GM18507 (cell line): ENCODE measurements at regions not wholly inside any gene's neighbourhood (a gene's known extent, or its start where the extent isn't known, plus 50 kb on each side); places are given as distances from the start of the nearest gene placed in this dataset.

Experiments used
- DNase-seq: peaks from one replicate; pipeline ENCODE4 v3.0.0; 2011; ENCODE audit warnings: low read depth; ENCODE audit not compliant: insufficient read length; ENCODE audit errors: extremely low spot score
- FAIRE-seq: peaks from 2 replicates; lab custom pipeline; 2011; peaks lifted over from hg19 to GRCh38; lab: Jason Lieb, UNC

DNA sequence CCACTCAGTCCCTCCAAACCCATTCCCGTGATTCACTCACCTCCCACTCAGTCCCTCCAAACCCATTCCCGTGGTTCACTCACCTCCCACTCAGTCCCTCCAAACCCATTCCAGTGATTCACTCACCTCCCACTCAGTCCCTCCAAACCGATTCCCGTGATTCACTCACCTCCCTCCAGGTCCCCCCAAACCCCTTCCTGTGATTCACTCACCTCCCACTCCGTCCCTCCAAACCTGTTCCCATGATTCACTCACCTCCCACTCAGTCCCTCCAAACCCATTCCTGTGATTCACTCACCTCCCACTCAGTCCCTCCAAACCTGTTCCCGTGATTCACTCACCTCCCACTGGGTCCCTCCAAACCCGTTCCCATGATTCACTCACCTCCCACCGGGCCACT lies 639.6 kb downstream of the BRD1 start:
- no peak for DNase-seq
- no peak for FAIRE-seq

DNA sequence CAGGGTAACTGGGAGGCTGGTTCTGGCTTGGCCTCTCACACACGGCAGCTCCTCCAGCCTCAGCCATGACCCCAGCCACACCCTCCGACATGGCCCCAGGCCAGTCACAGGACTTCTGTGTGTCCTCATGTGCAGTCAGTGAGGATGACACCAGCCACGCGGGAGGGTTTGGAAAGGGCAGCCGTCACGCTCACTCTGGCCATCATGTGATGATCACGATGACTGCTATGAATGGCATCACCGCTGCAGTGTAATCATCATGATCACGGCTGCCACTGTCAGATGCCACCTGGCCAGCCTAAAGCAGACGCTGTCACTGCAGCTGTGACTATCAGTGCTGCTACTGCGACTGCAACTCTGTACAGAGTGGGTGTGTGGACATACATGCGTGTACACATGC lies 640.9 kb downstream of the BRD1 start:
- FAIRE-seq = no peak
- DNase-seq = no peak

DNA sequence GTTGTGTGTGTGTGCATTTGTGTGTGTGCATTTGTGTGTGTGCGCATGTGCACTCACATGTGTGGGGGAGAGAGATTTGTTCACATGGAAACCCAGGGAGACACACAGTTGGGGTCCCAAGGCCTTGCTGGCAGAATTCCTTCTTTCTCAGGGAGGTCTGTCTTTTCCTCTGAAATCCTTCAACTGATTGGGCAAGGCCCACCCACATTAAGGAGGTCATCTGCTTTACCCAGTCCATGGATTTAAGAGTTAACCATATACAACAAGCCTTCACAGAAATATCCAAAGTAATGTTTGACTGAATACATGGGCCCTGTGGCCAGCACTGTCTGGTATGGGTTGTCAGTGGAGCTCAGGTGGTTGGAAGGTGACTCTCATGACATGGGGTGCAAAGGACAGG lies 641.4 kb downstream of the BRD1 start:
- DNase-seq = no peak
- FAIRE-seq = no peak

DNA sequence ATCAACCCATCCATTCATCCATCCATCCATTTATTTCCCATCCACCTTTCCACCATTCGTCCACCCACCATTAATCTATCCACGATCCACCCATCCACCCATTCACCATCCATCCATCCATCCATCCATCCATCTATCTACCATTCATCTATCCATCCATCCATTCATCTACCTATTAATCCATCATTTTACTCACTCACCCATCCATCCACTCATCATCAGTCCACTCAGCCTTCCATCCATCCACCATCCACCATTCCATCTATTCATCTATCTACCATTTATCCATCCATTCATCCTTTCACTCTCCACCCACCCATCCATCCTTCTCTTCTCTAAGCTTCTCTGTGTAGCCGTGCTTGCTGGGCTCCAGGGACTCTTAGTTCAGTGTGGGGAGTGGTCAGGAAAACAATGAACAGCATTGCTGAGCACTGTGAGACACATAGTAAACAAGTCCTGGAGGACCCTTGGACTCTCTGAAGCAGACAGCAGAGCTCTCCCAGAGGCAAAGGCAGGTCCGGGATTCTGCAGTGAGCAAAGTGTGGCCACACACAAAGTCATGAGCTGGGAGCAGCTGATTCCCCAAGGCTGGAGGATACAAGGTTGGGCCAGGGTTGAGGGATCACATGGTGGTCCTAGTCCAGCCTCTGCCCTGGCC lies 642.2 kb downstream of the BRD1 start:
- DNase-seq (no peak), FAIRE-seq (no peak)

DNA sequence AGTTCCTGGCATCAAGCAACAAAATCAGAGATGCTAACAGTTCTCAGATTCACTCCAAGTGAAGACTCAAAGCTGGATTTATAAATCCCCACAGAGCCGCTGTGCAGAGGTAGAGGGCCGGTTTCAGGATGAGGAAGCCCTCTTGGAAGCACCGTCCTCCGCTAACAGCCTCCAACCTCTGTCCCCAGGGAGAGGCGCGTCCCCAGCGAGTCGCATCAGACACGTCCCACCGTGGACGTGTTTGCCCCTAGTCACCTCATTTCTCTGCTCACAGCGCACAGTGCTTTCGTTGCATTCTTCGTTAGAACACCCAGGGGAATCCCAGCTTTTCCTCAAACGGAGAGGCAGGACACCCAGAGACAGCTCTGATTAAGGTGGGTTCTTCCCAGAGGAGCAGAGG lies 642.9 kb downstream of the BRD1 start:
- no peak for FAIRE-seq
- no peak for DNase-seq

DNA sequence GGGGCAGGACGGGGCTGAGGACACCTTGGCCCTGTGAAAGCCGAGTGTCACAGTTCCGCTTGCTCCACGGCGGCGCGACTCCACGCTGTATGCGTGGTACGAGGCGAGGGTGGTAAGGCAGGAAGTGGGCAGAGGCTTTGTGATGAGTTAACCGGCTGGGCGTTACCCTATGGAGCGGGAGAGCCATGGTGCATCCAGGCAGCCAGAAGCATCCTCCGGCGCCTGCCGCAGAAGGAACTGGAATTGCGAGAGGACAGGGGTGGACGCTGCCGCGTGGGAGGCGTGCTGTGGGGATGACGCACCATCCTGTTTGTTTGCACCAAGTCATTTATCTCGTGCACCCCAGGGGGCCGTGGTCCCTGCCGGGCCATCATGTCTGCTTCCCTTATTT lies 643.9 kb downstream of the BRD1 start:
- DNase-seq (no peak), FAIRE-seq (no peak)

DNA sequence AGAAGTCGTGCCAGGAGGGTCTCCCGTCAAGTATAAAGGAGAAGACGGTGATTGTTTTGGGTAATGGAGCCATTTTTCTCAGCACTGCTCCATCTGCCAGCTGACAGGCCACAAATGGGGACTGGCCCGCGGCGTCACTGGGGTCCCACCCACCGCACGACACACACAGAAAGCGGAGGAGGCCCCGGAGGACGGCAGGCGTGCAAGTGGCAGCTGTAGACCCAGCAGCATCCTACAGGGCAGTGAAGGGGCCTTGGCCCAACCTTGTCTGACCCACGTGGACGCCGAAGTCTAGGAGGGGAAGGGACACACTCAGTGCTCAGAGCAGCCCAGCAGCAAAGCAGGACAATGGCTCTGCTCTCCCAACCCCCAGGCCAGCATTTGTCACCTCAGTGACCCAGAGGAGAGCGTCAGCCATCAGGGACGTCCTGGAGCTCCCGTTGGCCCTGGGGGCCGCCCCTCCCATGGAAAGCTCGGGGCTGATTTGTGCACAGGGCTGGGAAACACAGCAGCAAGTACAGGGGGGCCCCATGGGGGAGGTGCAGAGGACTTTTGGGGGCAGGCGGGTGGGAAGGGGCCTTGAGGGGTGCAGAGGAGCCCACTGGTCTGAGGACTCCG lies 644.4 kb downstream of the BRD1 start:
- FAIRE-seq (no peak), DNase-seq (no peak)

DNA sequence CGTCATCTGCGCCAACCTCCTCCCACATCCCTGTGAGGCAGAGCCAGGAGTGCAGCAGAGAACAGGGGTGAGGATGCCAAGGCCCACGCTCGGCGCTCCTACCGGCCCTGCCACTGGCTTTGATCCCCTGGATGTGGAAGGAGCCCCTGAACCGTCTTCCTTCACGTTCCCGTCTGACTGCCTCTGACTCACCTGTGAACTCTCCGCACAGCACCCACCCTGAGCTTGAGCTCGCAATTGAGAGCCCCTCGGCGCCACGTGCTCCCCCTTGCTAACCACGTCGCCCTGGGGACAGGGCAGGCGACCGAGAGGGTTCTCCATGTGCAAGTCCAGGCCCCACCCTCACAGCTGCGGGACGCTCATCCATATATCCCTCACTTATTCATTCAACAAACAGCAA lies 645.3 kb downstream of the BRD1 start:
- DNase-seq = no peak
- no peak for FAIRE-seq

DNA sequence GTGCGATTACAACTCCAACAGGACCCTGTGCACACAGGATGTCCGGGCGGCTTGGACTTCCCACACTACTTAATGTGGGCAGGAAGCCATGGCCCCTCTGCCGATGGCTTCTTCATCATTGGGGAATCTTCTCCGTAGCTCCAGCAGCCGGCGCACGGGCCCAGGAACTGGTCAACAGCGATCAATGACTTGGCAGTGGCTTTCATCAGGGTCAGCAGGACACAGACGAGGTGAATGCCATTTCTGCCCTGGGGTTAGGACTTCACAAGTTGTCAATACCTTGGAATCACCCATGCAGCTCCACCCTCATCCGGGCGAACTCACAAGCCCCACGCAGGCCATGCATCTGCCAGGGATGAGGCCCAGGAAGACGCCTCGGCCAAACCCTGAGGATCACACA lies 645.7 kb downstream of the BRD1 start:
- FAIRE-seq = no peak

DNA sequence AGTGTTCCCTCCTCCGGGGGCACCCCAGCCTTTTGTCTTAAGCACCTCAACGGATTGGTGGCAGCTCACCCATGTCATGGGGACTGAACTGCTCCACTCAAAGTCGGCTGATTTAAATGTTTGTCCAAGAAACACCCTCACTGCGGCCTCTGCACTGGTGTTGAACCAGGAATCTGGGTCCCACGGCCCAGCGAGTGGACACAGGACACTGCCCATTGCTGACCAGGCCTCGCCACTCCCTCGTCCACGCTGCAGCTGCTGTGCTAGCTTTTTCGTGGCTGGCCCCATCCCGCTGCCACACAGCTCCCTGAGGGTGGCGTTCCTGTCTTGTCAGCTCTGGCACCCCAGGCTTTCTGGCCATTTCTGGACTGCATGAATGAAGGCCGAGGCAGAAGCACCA lies 646.2 kb downstream of the BRD1 start:
- DNase-seq (no peak), FAIRE-seq (no peak)

More for the DNA sequence above, 645.7 kb downstream of the BRD1 start:
- DNase-seq = no peak

DNA sequence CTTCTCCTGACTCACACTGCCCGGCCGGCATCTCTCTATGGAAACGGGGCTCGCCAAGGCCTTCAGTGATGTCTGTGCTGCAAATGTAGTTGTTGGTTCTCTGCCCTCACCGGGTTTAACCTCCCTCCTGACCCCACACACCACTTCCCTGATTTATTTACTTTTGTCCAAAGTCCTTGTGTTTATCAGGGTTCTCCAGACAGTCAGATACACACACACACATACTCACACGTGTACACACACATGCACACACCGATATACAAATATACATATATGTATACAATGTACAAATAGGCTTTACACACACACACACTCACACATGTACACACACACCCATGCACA lies 647.0 kb downstream of the BRD1 start:
- no peak for FAIRE-seq
- DNase-seq = no peak

DNA sequence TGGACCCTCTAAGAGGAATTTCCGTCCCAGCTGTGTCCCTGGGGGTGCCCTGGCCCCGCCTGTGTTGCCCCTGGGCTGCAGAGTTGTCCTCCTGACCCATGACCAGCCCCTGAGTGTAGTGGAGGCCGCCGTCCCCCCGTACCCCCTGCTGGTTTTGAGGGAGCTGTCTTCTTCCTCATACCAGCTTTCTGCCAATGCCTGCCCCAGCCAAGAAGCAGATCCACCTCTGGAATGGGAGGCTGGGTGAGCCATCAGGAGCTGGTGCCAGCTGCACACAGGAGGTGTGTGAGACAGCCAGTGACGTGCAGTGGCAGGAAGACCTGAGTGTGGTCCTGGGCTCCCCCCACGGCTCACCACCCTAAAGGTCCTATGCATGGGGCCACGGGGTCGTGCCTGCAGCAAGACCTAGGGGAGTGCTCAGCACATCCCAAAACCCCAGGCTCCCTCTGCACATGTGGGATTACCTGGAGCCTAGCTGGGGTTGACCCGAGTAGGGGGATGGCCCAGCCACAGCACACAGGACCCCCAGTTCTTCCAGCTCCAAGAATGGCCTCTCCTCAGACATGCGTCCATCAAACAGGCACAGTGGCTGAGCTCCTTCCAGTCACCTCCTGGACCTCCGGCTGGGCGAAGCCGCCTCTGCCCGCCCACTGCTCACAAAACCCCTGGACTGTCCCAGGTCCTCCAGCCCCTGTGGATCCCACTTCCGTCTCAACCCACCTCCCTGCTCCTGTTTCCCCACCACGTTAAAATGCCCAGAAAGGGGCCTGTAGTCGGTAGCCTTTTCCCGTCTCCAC lies 647.6 kb downstream of the BRD1 start:
- FAIRE-seq (no peak), DNase-seq (no peak)

DNA sequence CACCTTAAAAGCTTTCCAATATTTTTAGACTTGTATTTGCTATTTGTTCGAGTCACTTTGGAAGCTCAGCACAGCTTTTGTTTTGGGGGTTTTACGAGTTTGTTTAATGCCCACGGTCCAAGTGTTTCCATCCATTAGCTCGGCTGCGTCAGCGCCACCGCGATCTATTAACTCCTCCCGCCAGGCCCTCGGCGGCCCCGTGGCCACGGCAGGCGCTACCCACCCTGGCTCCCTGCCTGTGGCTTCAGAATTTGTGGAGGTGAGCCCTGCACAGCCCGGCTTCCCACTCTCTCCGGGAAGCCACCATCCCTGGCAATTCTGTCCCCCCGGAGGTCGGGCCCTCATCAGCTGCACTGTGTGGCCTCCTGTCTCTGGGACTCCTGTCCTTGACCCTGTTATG lies 648.5 kb downstream of the BRD1 start:
- DNase-seq = no peak
- FAIRE-seq = no peak

DNA sequence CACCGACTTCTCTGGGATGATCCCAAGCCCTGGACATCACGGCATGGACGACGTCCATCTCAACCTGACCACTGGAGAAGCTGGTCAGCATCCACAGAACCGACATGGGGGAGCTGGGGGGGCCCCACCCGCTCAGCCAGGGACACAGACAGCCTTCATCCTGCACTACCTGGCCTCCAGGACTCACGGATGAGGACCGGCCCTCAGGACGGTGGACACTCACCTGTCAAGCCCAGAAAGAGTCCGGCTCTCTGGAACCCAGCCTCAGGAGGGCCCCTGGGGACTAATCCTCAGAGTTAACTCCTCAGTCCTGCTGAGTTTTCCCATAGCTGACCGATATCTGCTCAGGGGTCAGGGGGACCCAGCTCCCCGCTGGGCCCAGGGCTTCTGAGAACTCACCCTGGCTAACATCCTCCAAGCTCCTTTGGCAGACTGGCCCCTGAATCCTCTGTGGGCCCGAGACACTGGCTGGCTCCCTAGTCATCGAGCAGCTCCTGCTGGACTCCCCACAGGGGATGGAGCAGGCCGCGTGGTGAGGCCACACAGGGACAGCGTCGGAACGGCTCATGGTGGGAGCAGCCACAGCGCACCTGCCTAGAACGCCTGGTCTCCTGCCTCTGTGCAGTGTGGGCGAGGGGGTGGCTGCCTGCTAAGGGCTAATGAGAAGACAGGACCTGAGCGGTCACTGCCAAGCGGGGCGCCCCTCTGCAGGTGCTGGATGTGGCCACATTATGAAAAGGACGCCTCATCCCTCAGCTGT lies 649.2 kb downstream of the BRD1 start:
- DNase-seq (no peak), FAIRE-seq (no peak)

DNA sequence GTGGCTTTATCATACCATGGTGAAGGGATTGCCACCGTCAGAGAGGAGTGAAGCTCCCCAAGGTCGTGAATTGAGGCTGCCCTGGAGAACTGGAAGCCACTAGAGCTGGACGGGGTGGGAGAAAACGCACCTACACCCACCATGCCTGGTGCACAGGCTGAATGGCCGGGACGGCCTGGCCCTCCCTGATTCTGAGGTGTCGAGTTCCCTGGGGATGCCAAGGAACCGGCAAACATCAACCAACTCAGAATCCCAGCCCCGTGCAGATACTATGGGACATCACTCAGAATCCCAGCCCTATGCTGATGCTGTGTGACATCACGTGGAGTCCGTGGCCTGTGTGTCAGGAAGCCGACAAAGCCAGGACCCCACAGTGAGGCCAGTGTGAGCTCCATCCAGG lies 650.0 kb downstream of the BRD1 start:
- FAIRE-seq (no peak), DNase-seq (no peak)

DNA sequence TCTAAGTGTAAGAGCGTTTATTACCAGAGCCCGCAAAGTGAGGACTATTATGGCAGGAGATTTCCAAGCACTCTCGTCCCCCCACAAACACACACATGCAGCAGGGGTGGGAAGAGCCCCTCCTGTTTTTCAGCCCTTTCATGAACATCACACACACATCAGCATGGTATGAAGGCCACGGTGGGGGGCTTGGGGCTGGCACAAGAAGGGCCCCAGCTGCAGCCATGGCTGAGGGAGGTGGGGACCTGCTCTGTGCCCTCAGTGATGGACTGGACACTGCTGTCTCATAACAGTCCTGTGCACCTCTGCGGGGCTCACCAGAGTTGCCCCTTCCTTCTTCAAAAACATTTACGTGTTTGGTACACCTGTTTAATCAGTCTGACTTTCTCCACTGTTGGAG lies 650.7 kb downstream of the BRD1 start:
- DNase-seq (no peak), FAIRE-seq (no peak)

DNA sequence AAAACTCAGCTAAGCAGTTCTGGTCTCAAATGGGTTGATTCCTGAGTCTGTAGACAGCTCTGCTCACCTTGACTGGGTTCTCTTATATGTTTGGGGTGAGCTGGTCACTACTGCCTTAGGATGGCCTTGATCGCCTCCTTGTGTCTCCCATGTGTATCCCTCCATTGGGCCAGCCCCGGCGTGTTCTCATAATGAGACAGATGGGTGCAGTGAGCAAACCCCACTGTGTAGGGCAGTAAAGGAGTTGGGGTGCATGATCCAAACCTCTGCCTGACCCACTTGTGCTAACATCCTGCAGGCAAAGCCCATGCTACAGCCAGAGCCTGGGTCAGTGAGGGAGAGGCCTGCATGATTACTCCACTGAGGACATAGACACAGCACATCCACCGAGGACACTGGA lies 657.6 kb downstream of the BRD1 start:
- FAIRE-seq = no peak
- DNase-seq = no peak

DNA sequence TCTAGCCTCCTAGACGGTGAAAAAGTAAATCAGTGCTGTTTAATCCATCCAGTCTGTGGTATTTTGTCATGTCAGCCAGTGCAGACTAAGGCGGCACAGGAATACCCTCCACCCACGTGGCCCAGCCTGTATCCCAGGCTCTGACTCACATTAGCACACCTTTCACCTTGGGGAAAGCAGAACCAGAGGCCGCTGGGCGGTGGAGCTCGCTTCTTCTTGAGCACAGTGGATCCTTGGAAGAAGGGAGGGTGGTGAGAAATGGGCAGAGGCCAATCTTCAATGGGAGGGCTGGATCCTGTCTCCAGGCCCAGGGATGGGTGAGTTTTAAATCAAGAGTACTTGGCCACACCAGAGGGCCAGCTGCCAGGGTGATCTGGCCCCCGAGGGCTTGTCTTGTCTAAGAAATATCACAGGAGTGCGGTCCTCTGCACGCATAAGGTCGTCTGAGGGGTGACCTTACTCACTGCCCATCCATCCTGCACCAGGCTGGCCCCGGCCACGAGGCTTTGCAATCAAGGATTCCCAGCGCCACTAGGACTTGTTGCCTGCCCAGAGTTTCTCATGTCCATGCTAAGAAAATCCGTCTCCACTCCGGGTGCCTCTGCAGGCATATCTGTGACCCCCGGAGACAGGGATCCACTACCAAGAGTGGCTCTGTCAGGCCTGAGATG lies 658.5 kb downstream of the BRD1 start:
- FAIRE-seq (no peak), DNase-seq (no peak)

DNA sequence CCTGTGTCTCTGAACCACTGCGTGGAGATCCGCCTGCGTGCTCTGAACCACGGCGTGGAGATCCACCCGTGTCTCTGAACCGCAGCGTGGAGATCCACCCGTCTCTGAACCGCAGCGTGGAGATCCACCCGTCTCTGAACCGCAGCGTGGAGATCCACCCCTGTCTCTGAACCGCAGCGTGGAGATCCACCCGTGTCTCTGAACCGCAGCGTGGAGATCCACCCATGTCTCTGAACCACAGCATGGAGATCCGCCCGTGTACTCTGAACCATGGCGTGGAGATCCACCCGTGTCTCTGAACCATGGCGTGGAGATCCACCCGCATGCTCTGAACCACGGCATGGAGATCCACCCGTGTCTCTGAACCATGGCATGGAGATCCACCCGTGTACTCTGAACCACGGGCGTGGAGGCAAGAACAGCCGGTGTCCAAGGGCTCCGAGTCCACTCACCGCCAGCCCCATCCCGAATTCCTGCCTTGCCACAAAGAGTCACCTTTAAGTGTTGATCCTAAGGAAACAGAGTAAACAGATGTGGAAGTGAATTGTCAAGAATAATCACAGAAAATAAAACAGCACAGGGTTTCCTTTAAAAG lies 659.4 kb downstream of the BRD1 start:
- FAIRE-seq = no peak
- DNase-seq = no peak

DNA sequence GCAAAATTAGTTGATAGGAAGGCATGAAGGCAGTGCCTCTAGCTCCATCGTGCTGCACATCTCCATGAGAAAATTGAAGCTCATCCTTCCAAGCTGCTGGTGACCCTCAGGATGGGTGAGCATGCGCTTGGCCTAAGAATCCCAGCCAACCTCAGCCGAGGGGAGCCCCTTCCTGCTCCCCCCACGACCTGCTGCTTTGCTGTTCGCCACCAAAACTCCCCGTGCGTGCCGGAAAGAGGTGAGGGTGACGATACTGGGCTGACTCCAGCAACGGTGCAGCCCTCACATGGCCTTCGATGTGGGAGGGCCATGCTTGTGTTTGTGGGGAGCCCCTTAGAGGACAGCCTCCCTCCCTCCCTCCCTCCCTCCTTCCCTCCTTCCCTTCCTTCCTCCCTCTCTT lies 660.9 kb downstream of the BRD1 start:
- no peak for DNase-seq
- FAIRE-seq = no peak
